ENCODE measurements at regions not wholly inside any gene's neighbourhood (a gene's known extent, or its start where the extent isn't known, plus 50 kb on each side); places are given as distances from the start of the nearest gene placed in this dataset.
"Not testable (repeated sequence)": the region's sequence is repeated elsewhere in the genome, so short reads cannot be mapped to it uniquely, and the experiment has no call there.

GRCh38 chr4:104129243-104129642 lies 365.5 kb downstream of the CXXC4 start:
- no peak for DNase-seq (ENCODE audit: low spot score)

DNA sequence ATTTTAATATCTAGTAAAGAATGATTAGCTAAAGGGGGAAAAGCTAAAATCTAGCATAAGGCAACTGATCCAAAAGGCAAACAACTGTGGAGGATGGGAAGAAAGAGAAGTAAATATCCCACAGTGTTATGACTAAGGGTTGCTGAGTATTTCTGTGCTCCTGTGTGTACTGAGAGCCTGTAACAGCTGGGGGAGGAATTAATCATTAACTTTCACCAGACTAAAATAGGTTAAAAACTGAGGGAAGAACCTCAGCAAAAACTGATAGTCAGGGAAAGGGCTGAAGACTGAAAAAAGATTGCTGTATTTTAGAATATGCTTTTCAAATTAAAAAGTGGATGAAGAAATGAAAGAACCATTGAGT lies 365.9 kb downstream of the CXXC4 start:
- DNase-seq (ENCODE audit: low spot score) = peak; percentile 17

- DNase-seq (ENCODE audit: low spot score) = no peak
These were observed 366.5 kb downstream of the CXXC4 start for GRCh38 chr4:104128031-104128849.

- DNase-seq (ENCODE audit: low spot score) = no peak
These were observed 371.7 kb downstream of the CXXC4 start for GRCh38 chr4:104123021-104123420.

DNA sequence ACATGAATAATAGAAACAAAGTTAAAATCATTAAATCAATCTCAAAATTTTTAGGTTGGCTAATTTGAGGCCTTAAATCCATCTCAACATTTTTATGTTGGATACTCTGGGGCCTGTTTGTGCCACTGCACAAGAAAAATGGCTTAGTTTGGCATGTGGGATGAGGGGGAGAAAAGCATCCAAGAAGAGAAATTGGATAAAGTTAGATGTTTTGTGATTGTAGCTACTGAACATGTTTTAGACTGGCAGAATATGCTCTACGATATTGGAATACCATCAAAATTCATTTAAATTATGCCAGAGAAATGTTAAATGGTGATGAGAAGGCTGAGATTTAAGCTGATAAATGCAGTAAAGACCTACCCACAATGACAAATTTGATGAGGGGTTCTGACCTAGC lies 376.9 kb downstream of the CXXC4 start:
- no peak for DNase-seq (ENCODE audit: low spot score)

DNA sequence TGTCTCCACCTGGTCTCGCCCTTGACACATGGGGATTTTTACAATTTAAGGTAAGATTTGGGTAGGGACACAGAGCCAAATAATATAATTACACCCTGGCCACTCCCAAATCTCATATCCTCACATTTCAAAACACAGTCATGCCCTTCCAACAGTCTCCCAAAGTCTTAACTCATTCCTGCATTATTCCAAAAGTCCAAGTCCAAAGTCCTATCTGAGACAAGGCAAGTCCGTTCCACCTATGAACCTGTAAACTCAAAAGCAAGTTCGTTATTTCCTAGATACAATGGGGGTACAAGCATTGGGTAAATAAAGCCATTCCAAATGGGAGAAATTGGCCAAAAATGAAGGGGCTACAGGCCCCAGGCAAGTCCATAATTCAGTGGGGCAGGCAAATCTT lies 380.8 kb downstream of the CXXC4 start:
- DNase-seq (ENCODE audit: low spot score) = no peak

DNA sequence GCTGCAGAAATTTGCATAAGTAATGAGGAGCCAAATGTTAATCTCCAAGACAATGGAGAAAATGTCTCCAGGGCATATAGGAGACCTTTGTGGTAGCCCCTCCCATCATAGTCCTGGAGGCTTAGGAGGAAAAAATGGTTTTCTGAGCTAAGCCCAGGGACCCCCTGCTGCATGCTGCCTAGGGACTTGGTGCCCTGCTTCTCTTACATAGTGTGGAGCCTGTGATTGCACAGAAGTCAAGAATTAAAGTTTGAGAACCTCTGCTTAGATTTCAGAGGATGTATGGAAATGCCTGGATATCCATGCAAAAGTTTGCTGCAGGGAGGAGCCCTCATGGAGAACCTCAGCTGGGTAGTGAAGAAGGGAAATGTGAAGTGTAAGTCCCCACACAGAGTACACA lies 379.4 kb upstream of the TACR3 start:
- no peak for DNase-seq (ENCODE audit: low spot score)

DNA sequence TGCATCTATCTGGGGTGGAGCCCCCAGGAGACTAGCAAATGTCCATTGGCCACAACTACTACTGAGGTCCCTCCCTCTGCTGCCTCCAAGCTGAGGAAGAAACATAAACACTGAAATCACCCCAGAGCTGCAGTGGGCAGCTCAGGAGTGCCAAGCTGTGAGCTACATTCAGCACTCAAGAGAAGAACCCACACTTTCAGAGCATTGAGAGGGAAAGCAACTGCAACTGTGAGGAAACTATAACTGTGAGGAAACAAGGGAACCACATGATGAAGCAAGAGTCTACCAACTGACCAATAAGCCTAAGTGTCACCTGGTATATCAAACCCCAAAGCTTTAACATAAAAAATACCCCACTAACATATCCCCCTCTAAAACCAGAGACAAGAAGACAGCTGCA lies 373.5 kb upstream of the TACR3 start:
- no peak for DNase-seq (ENCODE audit: low spot score)

GRCh38 chr4:104073229-104073628 lies 353.4 kb upstream of the TACR3 start:
- DNase-seq (ENCODE audit: low spot score) = no peak

GRCh38 chr4:104066533-104066932 lies 346.7 kb upstream of the TACR3 start:
- no peak for DNase-seq (ENCODE audit: low spot score)

DNA sequence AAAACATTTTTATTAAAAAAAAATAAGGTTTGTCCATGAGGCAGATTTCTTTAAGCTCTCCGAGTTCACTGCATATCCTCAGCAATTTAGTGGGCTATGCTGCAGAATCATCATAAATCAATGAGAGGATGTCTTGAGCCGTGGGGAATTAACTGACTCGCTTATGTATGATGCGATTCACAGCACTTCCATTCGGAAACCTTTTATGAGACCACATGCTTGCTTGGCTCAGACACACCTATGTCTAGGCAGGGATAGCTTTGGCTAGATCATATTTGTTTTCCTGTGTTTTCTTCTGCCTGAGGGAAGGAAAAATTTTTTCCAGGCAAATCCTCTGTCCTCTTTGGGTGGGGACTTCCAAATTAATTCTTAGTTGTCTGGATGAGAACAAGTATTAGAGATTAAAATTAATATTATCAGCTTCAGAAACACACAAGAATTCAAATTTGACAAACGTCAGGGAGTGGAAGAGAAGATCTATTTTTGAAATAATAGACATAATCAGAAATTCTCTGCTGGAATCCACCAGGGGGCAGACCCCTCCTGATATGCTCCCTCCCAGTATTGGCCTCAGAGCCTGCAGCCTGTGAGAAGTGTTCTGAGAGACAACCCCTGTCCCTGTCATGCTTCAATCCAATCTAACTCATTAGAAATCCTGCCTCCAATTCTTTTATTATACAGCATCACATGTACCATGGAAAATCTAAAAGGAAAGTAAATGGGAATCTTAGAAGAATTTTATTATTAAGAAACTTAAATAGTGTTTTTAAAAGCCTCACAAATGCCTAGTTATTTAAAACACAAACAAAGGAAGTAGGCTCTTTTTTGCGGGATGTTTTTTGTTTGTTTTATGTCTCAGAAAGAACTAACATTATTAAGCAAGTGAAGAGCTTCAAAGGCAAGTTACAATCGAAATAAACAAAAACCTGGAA lies 345.1 kb upstream of the TACR3 start:
- DNase-seq (ENCODE audit: low spot score) = peak; percentile 3

DNA sequence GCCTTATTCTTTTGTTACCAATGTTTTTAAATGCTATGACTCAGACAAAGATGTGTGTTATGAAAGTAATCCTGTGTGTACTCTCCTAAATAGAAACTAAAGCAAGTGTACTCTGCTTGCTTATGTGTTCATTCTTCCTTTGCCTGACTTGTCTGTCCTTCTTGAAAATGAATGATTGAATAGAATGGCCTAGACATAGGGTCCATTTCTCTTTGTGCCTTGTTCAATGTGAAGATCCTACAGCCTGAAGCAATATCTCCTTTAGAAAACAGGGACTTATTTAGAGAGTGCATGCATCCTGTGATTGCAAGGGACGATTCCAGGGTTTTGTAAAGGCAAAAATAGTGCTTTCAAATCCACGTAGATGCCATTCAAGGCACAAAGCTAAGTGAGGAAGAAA lies 343.6 kb upstream of the TACR3 start:
- DNase-seq (ENCODE audit: low spot score) = no peak

- no peak for DNase-seq (ENCODE audit: low spot score)
These were observed 324.6 kb upstream of the TACR3 start for GRCh38 chr4:104044369-104044768.

- no peak for DNase-seq (ENCODE audit: low spot score)
These were observed 313.1 kb upstream of the TACR3 start for GRCh38 chr4:104032896-104033295.

- DNase-seq (ENCODE audit: low spot score) = no peak
These were observed 305.5 kb upstream of the TACR3 start for GRCh38 chr4:104025251-104025650.

- DNase-seq (ENCODE audit: low spot score) = no peak
These were observed 303.0 kb upstream of the TACR3 start for GRCh38 chr4:104022831-104023230.

DNA sequence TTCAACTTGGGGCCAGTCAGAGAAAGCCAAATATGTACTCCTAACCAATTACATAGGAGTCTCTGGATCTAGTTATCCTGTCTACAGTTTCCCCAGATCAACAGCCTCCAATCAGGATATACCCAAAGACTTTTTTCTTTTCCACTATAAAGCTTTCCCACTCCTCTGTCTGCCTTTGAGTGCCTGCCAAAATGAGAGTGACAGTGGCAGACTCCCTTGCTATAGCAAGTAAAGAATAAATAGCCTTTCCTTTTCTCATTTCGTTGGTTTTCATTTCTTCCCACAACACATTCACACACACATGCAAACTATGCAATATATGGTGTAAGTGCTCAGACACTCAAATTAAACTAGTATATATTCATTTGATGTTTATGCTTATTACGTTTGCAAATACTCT lies 302.4 kb upstream of the TACR3 start:
- DNase-seq (ENCODE audit: low spot score) = no peak

GRCh38 chr4:104020641-104021040 lies 300.9 kb upstream of the TACR3 start:
- no peak for DNase-seq (ENCODE audit: low spot score)

DNA sequence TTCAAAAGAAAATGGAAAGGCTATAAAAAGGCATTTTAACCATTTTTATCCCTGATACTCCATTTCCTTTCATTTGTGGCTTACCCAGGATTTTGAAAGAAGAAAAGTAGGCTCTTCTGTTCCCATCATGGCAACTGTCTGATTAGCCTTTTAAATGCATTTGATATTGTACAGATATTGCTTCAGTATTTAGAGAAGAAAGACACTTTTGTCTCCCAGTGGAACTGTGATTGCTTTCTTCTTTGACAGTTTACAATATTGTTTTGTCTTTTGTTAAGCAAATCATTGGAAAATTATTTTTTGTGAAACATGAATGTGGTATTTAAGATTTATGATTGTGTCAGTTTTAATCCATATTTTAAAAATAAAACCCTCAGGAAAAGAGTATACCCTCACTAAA lies 297.4 kb upstream of the TACR3 start:
- DNase-seq (ENCODE audit: low spot score) = no peak

DNA sequence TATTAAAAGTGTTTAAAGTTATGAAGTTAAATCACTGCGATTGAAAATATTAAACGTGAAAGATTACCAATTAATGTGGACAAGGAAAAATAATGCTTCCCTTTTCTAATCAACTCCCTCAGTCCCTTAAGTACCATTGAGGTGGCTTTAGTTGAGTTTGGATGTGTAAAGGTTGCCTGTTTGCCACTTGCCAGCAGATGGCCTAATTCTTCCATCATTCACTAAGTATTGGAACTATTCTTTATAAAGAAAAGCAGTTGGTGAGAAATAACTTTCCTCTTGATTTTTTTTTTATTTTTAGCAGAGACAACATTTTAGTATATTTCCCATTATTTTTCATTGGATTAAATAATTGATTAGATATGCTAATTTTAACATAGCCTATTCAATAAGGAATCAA lies 295.9 kb upstream of the TACR3 start:
- no peak for DNase-seq (ENCODE audit: low spot score)

- no peak for DNase-seq (ENCODE audit: low spot score)
These were observed 290.9 kb upstream of the TACR3 start for GRCh38 chr4:104010722-104011121.

DNA sequence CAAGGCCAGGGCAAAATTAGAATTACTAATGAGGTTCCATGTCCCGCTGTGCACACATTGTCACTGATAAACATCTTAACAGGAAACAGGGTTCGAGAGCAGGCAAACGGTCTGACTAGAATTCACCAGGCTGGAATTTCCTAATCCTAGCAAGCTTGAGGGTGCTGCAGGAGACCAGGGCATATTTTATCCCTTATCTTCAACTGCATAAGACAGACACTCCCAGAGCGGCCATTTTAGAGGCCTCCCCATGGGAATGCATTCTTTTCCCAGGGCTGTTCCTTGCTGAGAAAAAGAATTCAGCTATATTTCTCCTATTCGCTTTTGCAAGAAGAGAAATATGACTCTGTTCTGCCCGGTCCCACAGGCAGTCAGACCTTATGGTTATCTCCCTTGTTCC lies 282.5 kb upstream of the TACR3 start:
- DNase-seq (ENCODE audit: low spot score) = not testable (repeated sequence)

- no peak for DNase-seq (ENCODE audit: low spot score)
These were observed 279.0 kb upstream of the TACR3 start for GRCh38 chr4:103998756-103999155.
